ENCODE measurements at regions not wholly inside any gene's neighbourhood (a gene's known extent, or its start where the extent isn't known, plus 50 kb on each side); places are given as distances from the start of the nearest gene placed in this dataset.
"Not testable (repeated sequence)": the region's sequence is repeated elsewhere in the genome, so short reads cannot be mapped to it uniquely, and the experiment has no call there.

GRCh38 chr7:69062020-69062765, 536.1 kb upstream of the AUTS2 start:
- DNase-seq: no peak

- peak in 1 of 2 experiments; percentile 42 for DNase-seq
These were observed 530.9 kb upstream of the AUTS2 start for GRCh38 chr7:69067397-69067796.

GRCh38 chr7:69070476-69070875, 527.8 kb upstream of the AUTS2 start:
- no peak for DNase-seq

- DNase-seq: no peak
These were observed 521.7 kb upstream of the AUTS2 start for GRCh38 chr7:69076566-69076965.

GRCh38 chr7:69078997-69079769, 519.1 kb upstream of the AUTS2 start:
- no peak for DNase-seq

DNA sequence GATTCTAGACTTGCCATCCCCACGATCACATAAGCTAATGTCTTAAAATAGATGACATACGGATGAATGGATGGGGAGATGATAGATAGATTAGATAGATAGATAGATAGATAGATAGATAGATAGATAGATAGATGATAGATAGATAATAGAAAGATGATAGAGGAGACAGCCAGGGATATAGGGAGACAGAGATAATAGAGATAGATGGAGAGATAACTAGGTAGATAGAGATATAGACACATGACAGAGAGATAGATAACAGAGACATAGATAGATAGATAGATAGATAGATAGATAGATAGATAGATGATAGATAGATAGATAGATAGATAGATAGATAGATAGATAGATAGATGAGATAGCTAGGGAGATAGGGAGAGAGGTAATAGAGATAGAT, 511.0 kb upstream of the AUTS2 start:
- not testable (repeated sequence) for DNase-seq

GRCh38 chr7:69088185-69088584, 510.1 kb upstream of the AUTS2 start:
- no peak for DNase-seq

DNA sequence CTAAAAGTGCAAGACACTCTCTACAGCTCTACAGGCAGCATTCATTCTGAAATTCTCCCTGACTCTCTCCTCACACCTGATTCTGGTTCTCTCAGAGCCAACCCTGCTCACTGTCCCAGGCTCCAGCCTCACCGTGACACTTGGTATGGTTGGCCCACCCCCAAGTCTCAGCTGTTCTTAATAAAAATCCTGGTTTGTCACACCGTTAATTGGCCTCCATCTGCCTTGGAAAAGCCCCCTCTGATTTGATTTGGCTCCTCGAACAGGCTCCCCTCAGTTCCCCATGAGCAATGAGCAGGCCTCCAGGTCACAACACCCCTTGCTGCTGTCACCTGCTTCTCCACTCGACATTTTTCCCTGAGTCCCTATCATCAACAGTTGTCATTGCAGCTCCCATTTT, 507.3 kb upstream of the AUTS2 start:
- DNase-seq: peak in 1 of 2 experiments; percentile 11

- no peak for DNase-seq
These were observed 506.8 kb upstream of the AUTS2 start for GRCh38 chr7:69091521-69091920.

GRCh38 chr7:69095127-69095526, 503.1 kb upstream of the AUTS2 start:
- no peak for DNase-seq

DNA sequence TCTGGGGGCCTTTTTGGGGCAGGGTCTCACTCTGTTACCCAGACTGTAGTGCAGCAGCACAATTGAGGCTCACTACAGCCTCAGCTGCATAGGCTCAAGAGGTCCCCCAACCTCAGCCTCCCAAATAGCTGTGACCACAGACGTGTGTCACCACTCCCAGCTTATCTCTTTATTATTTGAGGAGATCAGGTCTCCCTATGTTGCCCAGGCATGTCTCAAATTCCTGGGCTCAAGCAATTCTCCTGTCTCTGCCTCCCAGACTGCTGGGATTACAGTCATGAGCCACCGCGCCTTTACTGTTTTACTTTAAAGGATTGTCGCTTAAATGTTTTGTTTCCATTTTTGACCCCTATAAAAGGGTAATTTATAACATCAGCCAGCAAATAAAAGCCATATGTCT, 502.6 kb upstream of the AUTS2 start:
- no peak for DNase-seq

GRCh38 chr7:69104023-69104422, 494.3 kb upstream of the AUTS2 start:
- no peak for DNase-seq

- DNase-seq: no peak
These were observed 493.2 kb upstream of the AUTS2 start for GRCh38 chr7:69105092-69105491.

GRCh38 chr7:69105981-69106380, 492.3 kb upstream of the AUTS2 start:
- no peak for DNase-seq

DNA sequence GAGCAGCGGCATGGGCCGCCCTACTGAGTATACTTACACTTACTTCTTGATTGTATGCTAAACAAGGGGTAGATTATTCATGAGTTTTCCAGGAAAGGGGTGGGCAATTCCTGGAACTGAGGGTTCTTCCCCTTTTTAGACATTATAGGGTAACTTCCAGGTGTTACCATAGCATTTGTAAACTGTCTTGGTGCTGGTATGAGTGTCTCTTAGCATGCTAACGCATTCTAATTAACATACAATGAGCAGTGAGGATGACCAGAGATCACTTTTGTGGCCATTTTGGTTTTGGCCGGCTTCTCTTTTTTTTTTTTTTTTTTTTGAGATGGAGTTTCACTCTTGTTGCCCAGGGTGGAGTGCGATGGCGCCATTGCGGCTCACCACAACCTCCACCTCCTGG, 491.8 kb upstream of the AUTS2 start:
- DNase-seq: not testable (repeated sequence)

DNA sequence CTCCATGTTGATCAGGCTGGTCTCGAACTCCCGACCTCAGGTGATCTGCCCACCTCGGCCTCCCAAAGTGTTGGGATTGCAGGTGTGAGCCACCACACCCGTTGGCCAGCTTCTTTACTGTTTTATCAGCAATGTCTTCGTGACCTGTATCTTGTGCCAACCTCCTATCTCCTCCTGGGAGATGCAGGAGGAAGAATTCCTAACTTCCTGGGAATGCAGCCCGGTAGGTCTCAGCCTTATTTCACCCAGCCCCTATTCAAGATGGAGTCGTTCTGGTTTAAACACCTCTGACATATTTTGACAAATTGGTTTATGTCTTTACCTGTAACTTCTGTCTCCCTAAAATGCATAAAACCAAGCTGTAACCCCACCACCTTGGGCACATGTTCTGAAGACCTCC, 491.3 kb upstream of the AUTS2 start:
- not testable (repeated sequence) for DNase-seq

DNA sequence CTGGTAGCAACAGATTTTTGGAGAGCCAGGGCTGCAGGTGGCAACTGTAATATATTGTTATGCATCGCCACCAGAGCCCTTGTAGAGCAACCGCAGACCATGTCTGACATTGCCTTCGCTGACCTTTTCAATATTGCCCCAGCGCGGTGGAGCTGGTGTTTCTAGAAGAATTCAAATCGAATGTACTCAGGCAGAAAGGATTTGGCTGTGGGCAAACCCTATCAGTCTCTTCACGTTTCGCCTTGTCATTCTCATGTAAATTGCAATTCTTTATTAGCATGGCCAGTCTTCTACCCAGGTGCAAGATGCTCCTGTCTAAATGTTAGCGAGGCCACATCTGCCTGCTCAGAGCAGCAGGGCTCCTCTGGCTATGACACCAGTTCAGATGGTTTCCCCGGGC, 490.2 kb upstream of the AUTS2 start:
- DNase-seq: no peak

GRCh38 chr7:69109246-69109645, 489.0 kb upstream of the AUTS2 start:
- DNase-seq: peak in 1 of 2 experiments; percentile 9

- no peak for DNase-seq
These were observed 488.4 kb upstream of the AUTS2 start for GRCh38 chr7:69109879-69110278.

GRCh38 chr7:69110450-69111050, 487.7 kb upstream of the AUTS2 start:
- DNase-seq: no peak

- DNase-seq: no peak
These were observed 483.9 kb upstream of the AUTS2 start for GRCh38 chr7:69114374-69114773.

GRCh38 chr7:69115788-69116187, 482.5 kb upstream of the AUTS2 start:
- no peak for DNase-seq

DNA sequence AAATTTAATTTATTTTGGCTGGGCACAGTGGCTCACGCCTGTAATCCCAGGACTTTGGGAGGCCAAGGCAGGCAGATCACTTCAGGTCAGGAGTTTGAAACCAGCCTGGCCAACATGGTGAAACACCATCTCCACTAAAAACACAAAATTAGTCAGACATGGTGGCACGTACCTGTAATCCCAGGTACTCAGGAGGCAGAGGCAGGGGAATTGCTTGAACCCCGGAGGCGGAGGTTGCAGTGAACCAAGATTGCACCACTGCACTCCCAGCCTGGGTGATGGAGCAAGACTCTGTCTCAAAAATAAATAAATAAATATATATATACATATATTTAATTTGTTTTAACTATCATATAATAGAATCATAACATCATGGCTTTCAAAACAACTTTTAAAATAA, 482.1 kb upstream of the AUTS2 start:
- not testable (repeated sequence) for DNase-seq

DNA sequence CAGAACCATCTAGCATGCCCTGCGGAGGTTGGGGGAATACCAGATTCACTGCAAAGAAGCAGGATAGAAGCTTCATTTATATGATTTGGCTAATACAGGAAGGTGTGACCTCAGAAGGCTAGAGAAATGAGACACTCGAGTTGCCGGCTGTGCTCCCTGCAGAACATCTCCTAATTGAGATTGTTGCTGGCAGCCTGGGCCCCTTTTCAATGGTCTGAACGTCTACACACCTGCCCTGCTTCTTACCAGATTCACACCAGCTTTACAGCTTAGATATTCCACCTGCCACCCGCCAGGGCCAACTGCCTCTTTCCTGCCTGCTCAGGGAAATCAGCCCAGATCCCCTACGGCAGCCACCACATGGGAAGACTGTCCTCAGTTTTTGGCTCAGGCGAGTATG, 475.3 kb upstream of the AUTS2 start:
- DNase-seq: peak in 1 of 2 experiments; percentile 5

All from NCI-H524 (cell line).